CD14-positive monocyte (primary cell): ENCODE measurements at regions not wholly inside any gene's neighbourhood (a gene's known extent, or its start where the extent isn't known, plus 50 kb on each side); places are given as distances from the start of the nearest gene placed in this dataset.

Experiments used
- DNase-seq, 3 donors: peaks; one replicate each; pipeline ENCODE4 v3.0.0-alpha.2; 2011 to 2022
- H2AFZ ChIP-seq: 2 replicates; pipeline ENCODE4 v1.6.0; 2012; ENCODE audit warnings: mild to moderate bottlenecking, low read depth, low read length, inconsistent platforms; ENCODE audit not compliant: insufficient read depth, poor library complexity, severe bottlenecking
- H3K27ac ChIP-seq, 2 donors: 1 replicate in 1 of 2; 2 replicates in 1 of 2; pipeline ENCODE4 v1.5.1; 2012 to 2013; ENCODE audit warnings: low read length in 2 of 2, control low read depth in 1 of 2, inconsistent platforms in 1 of 2, low read depth in 1 of 2, mild to moderate bottlenecking in 1 of 2
- H3K27me3 ChIP-seq, 2 donors: one replicate each; pipeline versions ENCODE4 v1.6.0 to v1.6.1; 2011 to 2013; ENCODE audit warnings: low read length in 2 of 2; ENCODE audit not compliant: control insufficient read depth in 2 of 2, insufficient read depth in 2 of 2
- H3K36me3 ChIP-seq, 2 donors: replicated peaks in 1 of 2; 1 replicate in 1 of 2; 2 replicates in 1 of 2; pipeline versions ENCODE4 v1.5.1 to v1.6.1; 2012 to 2013; ENCODE audit warnings: low read length in 2 of 2, control low read depth in 1 of 2, inconsistent platforms in 1 of 2, mild to moderate bottlenecking in 1 of 2; ENCODE audit not compliant: insufficient read depth in 2 of 2, control insufficient read depth in 1 of 2
- H3K4me1 ChIP-seq, 2 donors: 1 replicate in 1 of 2; 2 replicates in 1 of 2; pipeline versions ENCODE4 v1.5.1 to v1.6.1; 2012 to 2013; ENCODE audit warnings: low read length in 2 of 2, control low read depth in 1 of 2, inconsistent platforms in 1 of 2, mild to moderate bottlenecking in 1 of 2, moderate library complexity in 1 of 2; ENCODE audit not compliant: insufficient read depth in 2 of 2, control insufficient read depth in 1 of 2
- H3K4me2 ChIP-seq: replicated peaks from 2 replicates; pipeline ENCODE3; 2012; ENCODE audit warnings: low read length, moderate library complexity, mild to moderate bottlenecking; ENCODE audit not compliant: poor library complexity, severe bottlenecking; ENCODE audit errors: extremely low read depth
- H3K4me3 ChIP-seq, 3 experiments: fragments of 200-600 bp in 1 of 3; sonication (generic) in 1 of 3; replicated peaks in 1 of 3; 1 replicate in 2 of 3; 2 replicates in 1 of 3; pipeline ENCODE4 v1.5.1; 2011 to 2013; ENCODE audit warnings: low read length in 3 of 3, mild to moderate bottlenecking in 3 of 3, control low read depth in 2 of 3, low read depth in 2 of 3, inconsistent platforms in 1 of 3, moderate library complexity in 1 of 3
- H3K79me2 ChIP-seq: 2 replicates; pipeline ENCODE4 v1.6.0; 2012; ENCODE audit warnings: mild to moderate bottlenecking, control low read depth, inconsistent platforms, low read length, moderate library complexity; ENCODE audit not compliant: insufficient read depth
- H3K9ac ChIP-seq: 2 replicates; pipeline ENCODE4 v1.6.0; 2017; ENCODE audit warnings: low read length, mild to moderate bottlenecking; ENCODE audit not compliant: insufficient read depth, poor library complexity, severe bottlenecking
- H3K9me3 ChIP-seq, 2 donors: replicated peaks in 1 of 2; 1 replicate in 1 of 2; 2 replicates in 1 of 2; pipeline versions ENCODE4 v1.5.1 to v1.6.1; 2012 to 2013; ENCODE audit warnings: low read length in 2 of 2, control low read depth in 1 of 2; ENCODE audit not compliant: control insufficient read depth in 1 of 2, insufficient read depth in 1 of 2
- H4K20me1 ChIP-seq: 2 replicates; pipeline ENCODE4 v1.6.0; 2012; ENCODE audit warnings: mild to moderate bottlenecking, low read length, control low read depth, moderate library complexity; ENCODE audit not compliant: insufficient read depth
- H3K27ac Mint-ChIP-seq, 7 donors: one replicate each; pipeline ENCODE4 v1.8.0; 2020; ENCODE audit warnings: mild to moderate bottlenecking in 7 of 7, mixed read lengths in 7 of 7, moderate library complexity in 6 of 7, inconsistent platforms in 2 of 7
- H3K27me3 Mint-ChIP-seq, 3 donors: one replicate each; pipeline ENCODE4 v1.8.0; 2021 to 2022; ENCODE audit warnings: low read depth in 3 of 3, mild to moderate bottlenecking in 3 of 3, mixed read lengths in 3 of 3, moderate library complexity in 3 of 3, inconsistent platforms in 1 of 3
- H3K36me3 Mint-ChIP-seq, 2 donors: one replicate each; pipeline ENCODE4 v1.8.0; 2020; ENCODE audit warnings: mixed read lengths in 2 of 2, inconsistent platforms in 1 of 2, mild to moderate bottlenecking in 1 of 2
- H3K4me1 Mint-ChIP-seq: one replicate; pipeline ENCODE4 v1.8.0; 2020; ENCODE audit warnings: mild to moderate bottlenecking, mixed read lengths
- H3K4me3 Mint-ChIP-seq, 2 donors: one replicate each; pipeline ENCODE4 v1.8.0; 2020; ENCODE audit warnings: mild to moderate bottlenecking in 2 of 2, mixed read lengths in 2 of 2, moderate library complexity in 1 of 2
- H3K9me3 Mint-ChIP-seq, 7 donors: one replicate each; pipeline ENCODE4 v1.8.0; 2020 to 2022; ENCODE audit warnings: mixed read lengths in 7 of 7, mild to moderate bottlenecking in 6 of 7, moderate library complexity in 6 of 7, inconsistent platforms in 2 of 7
- CTCF ChIP-seq: fragments of 200-600 bp; IDR thresholded peaks from one replicate; pipeline ENCODE4 v1.8.0; 2022; ENCODE audit warnings: antibody characterized with exemption, mild to moderate bottlenecking
- WGBS: methylation state at CpG from one replicate; pipeline ENCODE4 v1.1.5; 2013; ENCODE audit warnings: missing lambda C conversion rate; ENCODE audit not compliant: insufficient coverage; 5-methylcytosine and 5-hydroxymethylcytosine counted together
- intact Hi-C, 2 donors: fragments of 100-400 bp; cut with micrococcal nuclease; formaldehyde crosslinking; loops; one replicate each; pipeline versions ENCODE4 v1.15.0 to v1.15.1; 2023

GRCh38 chr3:159273070-159273469, 471.2 kb downstream of the MFSD1 start:
- no peaks in the 10 kb centered on the region for H3K36me3 ChIP-seq
- Mint-ChIP-seq H3K36me3 (no peaks in the 10 kb centered on the region), H3K4me1 (no peaks in the 10 kb centered on the region), H3K27me3 (peaks cover 0 to 2% (median 0%) of the 10 kb centered on the region in 3 donors), H3K9me3 (no peaks in the 10 kb centered on the region), H3K27ac (no peak overlapping the region), H3K4me3 (no peak overlapping the region)
- no peak overlapping the region for H3K4me3 ChIP-seq
- intact Hi-C loops, result no loop called here
- WGBS, result no CpG with 5 or more reads among the region's 5 CpGs
- H2AFZ ChIP-seq, result no peak overlapping the region
- H4K20me1 ChIP-seq, result no peaks in the 10 kb centered on the region
- no peaks in the 10 kb centered on the region for H3K27me3 ChIP-seq
- DNase-seq, result no peak
- H3K27ac ChIP-seq, result no peak overlapping the region
- no peak overlapping the region for H3K9ac ChIP-seq
- no peaks in the 10 kb centered on the region for H3K79me2 ChIP-seq
- no peak for TF ChIP-seq CTCF
- no peaks in the 10 kb centered on the region for H3K9me3 ChIP-seq
- H3K4me2 ChIP-seq, result no peak overlapping the region
- H3K4me1 ChIP-seq, result no peaks in the 10 kb centered on the region

GRCh38 chr3:159273608-159274007, 471.8 kb downstream of the MFSD1 start:
- Histone ChIP-seq H2AFZ (no peak overlapping the region), H3K4me3 (no peak overlapping the region), H3K27me3 (no peaks in the 10 kb centered on the region), H3K9ac (no peak overlapping the region), H4K20me1 (no peaks in the 10 kb centered on the region), H3K27ac (no peak overlapping the region), H3K4me1 (no peaks in the 10 kb centered on the region), H3K79me2 (no peaks in the 10 kb centered on the region), H3K4me2 (no peak overlapping the region), H3K36me3 (no peaks in the 10 kb centered on the region), H3K9me3 (no peaks in the 10 kb centered on the region)
- H3K9me3 Mint-ChIP-seq, result no peaks in the 10 kb centered on the region
- no peaks in the 10 kb centered on the region for H3K36me3 Mint-ChIP-seq
- H3K27me3 Mint-ChIP-seq, result peaks cover 0 to 2% (median 0%) of the 10 kb centered on the region in 3 donors
- no peak overlapping the region for H3K4me3 Mint-ChIP-seq
- H3K27ac Mint-ChIP-seq, result no peak overlapping the region
- TF ChIP-seq CTCF, result no peak
- intact Hi-C loops, result no loop called here
- no CpG with 5 or more reads among the region's 6 CpGs for WGBS
- DNase-seq, result no peak
- H3K4me1 Mint-ChIP-seq, result no peaks in the 10 kb centered on the region
